NCI-H1092 (cell line): ENCODE measurements at regions not wholly inside any gene's neighbourhood (a gene's known extent, or its start where the extent isn't known, plus 50 kb on each side); places are given as distances from the start of the nearest gene placed in this dataset.
"Not testable (repeated sequence)": the region's sequence is repeated elsewhere in the genome, so short reads cannot be mapped to it uniquely, and the experiment has no call there.

Experiments
- DNase-seq: peaks from one replicate; lab custom pipeline; 2025; lab: John Stamatoyannopoulos, UW

DNA sequence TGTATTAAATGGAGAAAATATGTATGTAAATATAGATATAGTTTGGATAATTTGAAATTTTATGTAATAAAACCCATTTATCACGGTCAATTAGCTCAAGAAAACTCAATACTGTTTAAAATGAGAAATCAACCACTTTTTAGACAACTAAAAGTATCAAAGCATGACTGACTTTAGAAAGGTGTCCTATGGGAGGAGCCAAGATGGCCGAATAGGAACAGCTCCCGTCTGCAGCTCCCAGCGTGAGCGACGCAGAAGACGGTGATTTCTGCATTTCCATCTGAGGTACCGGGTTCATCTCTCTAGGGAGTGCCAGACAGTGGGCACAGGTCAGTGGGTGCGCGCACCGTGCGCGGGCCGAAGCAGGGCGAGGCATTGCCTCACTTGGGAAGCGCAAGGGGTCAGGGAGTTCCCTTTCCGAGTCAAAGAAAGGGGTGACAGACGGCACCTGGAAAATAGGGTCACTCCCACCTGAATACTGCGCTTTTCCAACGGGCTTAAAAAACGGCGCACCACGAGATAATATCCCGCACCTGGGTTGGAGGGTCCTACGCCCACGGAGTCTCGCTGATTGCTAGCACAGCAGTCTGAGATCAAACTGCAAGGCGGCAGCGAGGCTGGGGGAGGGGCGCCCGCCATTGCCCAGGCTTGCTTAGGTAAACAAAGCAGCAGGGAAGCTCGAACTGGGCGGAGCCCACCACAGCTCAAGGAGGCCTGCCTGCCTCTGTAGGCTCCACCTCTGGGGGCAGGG, 182.8 kb upstream of the NECTIN3 start:
- DNase-seq, result not testable (repeated sequence)

DNA sequence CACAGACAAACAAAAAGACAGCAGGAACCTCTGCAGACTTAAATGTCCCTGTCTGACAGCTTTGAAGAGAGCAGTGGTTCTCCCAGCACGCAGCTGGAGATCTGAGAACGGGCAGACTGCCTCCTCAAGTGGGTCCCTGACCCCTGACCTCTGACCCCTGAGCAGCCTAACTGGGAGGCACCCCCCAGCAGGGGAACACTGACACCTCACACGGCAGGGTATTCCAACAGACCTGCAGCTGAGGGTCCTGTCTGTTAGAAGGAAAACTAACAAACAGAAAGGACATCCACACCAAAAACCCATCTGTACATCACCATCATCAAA, 182.3 kb upstream of the NECTIN3 start:
- DNase-seq, result not testable (repeated sequence)

DNA sequence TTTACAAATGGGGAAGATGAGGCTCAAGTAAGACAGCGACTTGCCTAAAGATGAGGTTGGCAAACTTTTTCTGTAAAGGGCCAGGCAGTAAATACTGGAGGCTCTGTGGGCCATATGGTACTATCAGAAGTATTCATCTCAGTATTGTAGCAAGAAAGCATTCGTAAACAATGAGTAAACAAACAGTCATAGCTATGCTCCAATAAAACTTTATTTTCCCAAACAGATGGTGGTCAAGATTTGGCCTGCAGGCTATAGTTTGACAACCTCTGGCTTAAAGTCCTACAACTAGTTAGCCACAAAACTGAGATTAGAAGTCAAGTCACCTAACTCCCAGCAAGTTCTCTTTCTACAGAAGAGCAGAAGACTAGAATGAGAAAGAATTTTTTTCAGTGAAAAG, 177.0 kb upstream of the NECTIN3 start:
- no peak for DNase-seq

DNA sequence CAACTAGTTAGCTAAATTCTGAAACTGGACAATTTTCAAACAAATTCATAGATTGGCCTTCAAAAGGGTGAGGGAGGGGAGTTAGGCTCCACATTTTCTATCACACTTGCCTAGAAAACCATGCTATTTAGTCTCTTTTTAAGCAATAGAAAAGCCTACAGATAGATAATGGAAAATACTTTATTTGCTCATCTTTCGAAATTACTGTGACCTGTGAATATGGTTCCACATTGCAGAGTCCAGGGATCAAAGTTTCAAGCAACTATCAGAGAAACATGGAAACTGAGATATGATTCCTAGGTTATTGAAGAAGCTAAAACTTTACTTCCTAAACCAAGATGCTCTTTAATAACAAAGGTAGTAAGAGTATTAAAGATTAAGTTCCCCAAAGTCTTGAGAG, 176.6 kb upstream of the NECTIN3 start:
- DNase-seq, result no peak

DNA sequence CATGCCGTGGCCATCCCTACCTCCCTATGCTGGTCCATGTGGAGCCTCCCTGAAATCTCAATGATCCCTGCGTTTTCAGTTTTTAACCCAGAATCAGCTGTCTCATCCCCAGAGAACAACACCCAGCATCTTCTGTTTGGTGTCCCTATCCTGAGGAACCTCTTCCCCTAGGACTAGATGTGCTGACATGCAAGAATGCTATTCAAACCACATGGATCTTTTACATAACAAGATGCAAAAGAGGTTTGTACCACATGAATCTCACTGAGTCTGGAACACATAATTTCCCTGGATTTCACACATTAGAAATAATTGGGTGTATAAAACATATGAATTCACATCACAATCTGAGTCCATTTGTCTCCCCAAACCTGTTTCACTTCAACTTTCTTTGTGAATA, 174.6 kb upstream of the NECTIN3 start:
- DNase-seq, result no peak

DNA sequence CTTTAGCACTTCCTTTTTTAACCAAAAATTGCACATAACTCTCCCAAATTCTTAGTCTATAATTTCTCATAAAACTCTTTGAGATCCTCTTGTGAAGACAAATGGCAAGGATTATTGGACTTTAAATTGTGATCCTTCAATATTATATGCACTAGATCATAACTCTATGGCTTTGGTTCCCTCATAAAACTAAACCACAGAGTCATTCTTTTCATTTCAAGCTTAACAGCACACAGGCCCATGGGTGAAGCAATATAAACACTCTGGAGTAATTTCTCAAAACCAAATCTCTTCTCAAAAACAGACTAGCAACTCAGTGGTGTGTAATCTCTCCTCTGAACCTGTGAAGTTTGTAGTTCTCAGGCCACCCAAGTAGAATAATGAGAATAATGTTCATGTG, 171.0 kb upstream of the NECTIN3 start:
- no peak for DNase-seq

DNA sequence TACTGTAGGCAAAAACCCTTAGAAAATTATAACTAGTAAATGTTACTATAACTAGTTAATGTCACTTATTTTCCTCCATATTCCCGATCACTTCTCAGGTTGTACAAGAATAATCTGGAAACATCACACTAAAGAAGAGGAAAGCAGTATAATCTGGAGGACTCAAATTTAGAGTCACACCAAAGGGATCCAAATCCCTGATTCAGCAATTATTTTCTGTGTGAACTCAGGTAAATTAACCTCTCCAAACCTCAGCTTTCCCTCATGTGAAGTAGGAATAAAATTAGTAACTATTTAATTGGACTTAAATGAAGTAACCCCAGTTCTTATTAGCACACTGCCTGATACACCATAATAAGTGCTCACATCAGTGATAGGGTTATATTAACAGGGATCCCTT, 170.1 kb upstream of the NECTIN3 start:
- no peak for DNase-seq

DNA sequence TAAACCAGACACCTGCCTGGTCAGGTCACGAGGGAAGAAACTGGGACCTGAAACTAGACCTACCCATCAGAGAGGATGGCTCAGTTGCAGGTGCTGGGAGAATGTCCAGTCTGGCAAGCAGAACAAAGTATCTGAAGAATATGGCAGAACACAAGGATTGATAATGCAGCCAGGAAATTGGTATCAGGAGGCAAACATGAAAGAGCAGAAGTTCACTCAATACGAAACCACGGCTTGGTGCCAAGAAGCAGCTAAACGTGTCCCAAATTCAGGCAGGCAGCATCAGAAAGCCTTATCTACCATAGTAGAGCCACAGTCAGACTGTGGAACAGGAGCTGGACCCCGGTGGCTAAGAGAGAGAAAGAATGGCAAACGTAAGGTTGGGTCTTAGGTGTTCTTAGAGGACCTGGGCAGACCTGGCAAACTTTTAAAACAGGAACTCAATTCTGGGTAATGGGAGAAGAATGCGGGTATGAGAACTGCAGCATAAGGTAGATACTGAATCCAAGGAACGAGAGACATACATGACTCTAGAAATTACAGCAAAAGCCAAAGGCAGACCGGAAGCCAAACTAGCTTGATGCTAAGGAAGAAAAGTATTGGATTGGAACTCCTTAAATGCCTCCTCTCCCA, 169.0 kb upstream of the NECTIN3 start:
- no peak for DNase-seq

DNA sequence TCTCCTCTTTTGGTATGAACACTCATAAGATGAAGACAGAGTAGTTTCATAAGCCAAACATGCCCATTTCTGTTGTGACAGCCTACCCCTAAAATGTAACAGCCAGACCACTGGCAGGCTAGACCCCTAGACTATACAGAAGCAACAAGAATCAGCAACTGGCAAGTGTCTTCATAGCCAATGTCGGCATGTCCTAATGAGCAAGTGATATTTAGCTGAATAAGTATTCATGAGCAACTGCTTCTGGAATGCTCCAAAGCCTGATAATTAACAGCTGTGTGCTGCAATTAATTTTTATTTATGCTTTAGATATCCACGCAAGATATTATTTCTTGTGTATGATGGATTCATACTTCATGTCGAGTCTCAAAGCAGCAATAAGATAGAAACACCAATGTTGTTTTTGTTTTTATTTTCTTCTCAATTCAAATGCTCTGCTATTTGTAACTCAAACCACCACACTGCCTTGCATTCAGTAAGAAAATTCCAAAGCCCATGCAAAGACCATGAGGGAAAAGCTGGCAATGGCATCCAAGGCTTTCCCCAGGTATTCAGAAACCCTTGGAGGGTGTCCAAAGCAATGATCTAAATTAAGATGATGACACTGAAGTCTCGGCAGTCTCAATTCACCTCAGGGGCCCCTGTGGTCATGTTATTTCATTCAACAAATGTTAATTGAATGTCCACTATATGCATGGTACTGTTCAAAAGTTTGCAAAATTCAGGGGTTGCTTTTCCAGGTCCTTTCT, 167.7 kb upstream of the NECTIN3 start:
- DNase-seq, result no peak

DNA sequence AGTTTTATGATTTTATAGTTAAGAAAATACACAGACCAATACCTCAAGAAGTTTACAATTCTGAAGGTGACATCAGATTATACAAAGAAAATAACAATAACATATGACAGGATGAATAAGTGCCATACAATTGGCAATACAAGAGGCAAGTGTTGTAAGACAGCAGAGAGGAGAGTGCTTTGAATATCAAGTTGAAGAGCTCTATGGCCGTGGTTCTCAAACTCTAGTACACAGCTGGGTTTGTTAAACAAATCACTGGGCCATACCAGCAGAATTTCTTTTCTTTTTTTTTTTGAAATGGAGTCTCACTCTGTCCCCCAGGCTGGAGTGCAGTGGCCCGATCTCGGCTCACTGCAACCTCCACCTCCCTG, 167.1 kb upstream of the NECTIN3 start:
- DNase-seq, result no peak

DNA sequence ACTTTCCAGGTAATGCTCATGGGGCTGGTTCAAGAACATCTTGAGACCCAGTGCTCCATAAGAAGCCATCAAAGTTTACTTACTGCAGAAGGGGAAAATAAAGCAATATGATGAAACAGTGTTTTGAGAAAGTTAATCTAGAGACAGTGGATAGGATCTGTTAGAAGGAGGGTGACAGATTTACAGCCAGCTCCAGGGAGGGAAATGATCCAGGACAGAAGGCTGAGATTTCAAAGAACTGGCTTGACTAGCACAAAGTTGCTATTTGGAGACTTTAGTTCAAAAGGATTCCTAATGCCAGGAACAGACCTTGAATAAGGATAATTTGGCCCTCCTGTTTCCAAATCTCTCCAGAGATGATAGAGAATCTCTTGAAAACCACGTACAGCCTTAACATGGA, 166.5 kb upstream of the NECTIN3 start:
- DNase-seq, result no peak

DNA sequence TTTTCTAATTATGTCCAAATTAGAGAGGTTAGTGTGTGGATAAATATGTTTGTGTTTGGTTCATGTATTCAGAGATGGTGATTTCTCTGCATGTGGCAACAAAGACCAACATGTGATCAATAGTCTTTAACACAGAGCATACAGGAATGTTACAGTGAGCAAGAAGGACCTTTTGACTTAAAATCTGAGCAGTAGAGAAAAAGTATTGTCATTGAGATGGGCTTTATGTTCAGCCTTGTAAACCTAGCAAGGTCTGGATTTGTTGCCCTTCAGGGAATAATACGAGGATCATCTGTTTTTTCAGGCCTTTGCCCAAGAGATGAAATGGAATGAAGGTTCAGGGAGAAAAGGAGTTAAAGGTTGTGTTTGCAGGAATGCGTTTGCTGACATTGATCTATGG, 161.8 kb upstream of the NECTIN3 start:
- DNase-seq, result no peak

DNA sequence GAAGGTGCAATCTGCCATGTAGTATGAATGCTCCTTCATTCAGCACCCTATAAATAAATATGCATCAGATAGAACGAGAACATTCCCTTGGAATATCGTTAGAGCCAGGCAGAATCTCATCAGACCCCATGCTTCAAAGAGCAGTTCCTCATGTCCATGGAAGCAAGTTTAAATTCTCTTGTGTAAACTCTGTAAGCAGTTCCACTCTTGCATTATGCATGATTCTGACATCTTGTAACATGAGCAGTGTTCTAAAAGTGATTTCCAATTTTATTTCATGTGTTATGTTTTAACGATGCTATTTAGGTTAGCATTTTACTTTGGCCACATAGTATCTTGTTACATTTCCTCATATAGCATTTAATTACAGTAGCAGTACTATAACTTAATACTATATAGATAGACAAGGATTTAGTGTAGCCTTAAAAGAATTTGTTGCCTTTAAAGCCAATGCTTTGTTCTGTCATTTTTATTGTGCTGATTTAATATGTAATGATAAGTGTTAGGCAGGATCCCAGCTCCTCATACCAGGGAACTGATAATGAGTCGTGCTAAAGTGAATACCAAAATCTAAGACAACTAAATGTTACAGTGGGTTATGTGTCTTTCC, 161.2 kb upstream of the NECTIN3 start:
- DNase-seq, result no peak

DNA sequence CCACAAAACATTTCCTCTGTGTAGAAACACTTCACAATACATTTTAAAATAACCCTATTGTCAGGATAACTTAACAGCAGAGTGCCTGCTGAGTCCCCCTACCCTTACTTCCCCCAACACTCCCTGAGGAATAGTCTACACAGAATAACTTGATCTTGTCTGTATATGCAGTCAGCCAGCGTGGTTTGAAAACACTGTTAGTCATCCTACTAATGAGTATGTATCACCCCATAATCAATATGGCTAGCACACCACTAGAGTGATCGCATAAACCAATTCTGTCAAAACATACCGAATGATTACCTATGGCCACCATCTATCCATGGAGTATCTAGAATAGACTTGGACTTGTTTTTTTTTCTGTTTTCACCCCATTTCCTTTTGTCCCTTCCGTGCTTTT, 152.7 kb upstream of the NECTIN3 start:
- DNase-seq, result no peak

DNA sequence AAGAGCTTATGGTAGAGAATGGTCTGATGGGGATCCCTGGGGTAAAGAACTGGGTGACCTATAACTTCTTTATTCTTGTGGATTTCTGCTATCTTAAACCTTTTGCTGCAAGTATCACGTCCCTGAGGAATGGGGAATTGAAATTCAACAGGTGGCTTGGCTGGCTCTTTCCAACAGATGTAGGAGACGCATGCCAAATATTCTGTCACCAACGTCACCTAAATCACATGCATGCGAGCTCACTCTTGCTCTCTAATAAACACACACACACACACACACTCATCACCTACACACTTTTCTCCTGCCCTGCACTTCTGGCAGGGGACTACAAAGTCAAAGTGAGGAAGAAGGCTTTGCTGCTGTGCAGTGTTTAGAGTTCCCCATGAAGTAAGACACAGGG, 145.8 kb upstream of the NECTIN3 start:
- no peak for DNase-seq

DNA sequence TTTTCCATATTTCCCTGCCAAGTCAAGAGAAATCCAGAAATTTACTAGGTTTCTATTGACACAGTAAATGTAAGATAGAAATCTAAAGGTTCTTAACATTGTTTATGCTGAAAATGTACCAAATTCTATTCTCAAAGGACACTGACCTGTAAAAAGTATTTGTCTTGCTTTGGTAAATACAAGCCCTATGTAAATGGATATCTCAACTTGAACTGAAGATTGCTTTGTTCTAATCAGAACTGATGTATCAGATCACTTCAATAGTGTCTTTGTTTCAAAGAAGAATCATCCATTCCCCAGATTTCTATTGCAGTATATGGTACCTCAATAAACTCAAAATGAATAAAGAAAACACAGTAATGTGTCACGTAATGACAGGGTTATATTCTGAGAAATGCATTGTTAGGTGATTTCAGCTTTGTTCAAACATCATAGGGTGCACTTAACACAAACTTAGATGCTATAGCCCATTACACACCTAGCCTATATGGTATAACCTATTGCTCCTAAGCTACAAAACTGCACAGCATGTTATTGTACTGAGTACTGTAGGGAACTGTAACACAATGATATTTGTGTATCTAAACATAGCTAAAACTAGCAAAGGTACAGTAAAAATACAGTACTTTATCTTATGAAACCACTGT, 143.5 kb upstream of the NECTIN3 start:
- DNase-seq, result no peak

DNA sequence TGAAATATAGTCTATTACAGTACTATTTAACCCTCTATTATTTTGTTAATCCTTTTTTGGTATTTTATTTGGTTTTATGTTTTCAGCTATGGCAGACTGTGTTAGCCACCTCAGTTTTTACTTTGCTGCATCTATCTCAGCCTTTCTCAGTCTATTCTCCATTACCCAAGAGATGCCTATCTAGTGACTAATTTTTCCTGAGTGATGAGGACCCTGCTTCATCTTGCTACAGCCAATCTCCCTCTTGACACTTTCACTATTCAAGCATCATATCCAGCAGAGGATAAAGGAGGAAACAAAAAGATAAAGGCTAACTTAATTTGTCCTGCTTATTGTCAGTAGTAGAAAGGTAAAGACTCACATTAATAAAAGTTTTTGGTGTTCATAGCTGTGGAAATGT, 141.8 kb upstream of the NECTIN3 start:
- DNase-seq, result no peak

DNA sequence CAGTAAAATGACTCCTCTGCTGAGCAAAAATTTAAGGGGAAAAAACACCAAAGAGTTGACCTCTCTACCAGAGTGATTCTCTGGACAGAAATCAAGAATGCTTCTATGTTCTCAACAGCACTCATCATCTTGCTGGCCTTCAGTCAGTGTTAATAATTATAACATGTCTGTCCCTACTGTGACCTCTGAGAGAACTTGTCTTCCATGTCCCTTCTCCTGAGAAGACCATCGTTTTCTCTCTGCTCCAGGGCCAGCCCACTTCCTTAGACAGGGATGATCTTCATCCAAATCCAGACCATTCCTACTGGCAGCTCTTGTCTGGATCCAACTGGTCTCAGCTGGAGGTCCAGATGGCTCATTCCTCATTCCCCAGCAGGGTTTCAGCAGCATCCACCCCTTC, 139.0 kb upstream of the NECTIN3 start:
- no peak for DNase-seq

DNA sequence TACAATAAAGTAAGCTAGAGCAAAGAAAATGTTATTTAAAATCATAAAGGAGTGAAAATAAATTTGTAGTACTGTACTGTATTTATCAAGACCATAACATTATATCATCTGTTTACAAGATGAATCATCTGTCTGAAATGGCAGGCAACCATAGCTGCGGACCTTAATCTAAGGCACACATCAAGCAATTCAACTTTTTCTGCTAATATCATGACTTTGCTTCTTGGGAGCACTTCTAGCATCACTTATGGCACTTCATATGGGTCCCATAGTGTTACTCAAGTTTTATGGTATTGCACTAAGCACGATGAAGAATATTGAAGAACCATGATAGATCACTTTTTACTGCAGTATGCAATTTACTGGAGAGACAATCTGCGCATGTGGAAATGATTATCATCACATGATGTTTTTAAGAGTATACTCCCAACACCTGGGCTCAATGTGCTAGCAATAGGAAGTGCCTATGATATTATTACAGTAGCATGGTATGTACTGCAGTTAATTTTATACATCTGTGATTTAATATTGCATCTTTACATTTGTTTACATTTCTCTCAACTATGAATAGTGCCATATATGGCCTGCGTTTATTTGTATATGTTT, 137.7 kb upstream of the NECTIN3 start:
- DNase-seq, result no peak

DNA sequence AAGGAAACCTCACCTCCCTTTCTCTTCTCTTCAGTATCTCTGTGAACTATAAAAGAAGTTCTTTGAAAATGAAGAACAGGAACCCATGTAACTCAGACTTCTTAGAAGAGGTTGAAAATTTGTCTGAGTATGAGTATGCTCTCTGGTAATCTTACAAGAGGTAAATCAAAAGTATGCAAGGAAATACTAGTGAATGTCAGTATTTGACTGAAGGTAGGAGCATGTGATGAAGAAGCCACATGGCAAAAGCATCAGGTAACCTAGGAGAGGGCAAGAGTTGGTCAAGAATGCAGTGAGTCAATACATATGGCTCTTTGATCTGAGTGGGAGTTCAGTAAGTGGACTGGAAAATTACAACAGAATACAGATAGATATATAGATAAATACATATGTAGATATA, 133.0 kb upstream of the NECTIN3 start:
- no peak for DNase-seq

DNA sequence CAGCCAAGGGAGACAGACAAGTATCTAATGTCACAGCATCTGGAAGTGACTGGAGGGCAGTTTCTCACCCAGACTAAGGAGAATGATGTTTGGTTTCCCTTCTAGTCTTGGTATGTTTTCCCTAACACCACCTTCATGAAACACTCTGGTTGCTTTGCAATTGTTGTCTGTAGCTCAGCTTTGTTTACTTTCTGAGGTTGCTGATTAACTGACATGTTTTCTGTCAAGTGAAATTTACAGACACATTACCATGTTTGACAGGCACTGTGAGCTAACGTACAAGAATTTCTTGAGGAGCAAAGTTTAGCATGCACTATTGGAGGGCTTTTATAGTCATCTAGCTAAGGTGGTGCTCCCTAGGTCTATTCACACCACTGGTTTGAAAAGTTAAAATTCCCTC, 131.6 kb upstream of the NECTIN3 start:
- DNase-seq, result no peak

DNA sequence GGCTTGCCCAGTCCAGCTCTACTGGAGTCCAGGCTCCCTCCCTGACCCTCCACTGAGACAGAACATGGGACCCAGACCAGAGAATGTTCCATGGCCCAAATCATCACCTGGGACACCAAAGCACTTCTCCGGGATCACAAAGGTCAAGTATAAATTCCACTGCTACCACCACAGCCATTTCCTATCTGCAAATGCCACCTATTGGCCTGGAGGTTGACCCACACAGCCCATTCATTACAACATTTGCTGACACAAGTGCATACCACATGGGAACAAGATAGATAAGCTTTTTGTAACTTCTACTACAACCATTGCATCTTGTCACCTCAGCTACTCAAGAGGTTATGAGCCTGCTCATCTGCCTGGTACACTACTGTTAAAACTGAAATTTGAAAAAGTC, 126.8 kb upstream of the NECTIN3 start:
- DNase-seq, result no peak
